IPS-18c (cell line): ENCODE measurements at regions not wholly inside any gene's neighbourhood (a gene's known extent, or its start where the extent isn't known, plus 50 kb on each side); places are given as distances from the start of the nearest gene placed in this dataset.
"Not testable (repeated sequence)": the region's sequence is repeated elsewhere in the genome, so short reads cannot be mapped to it uniquely, and the experiment has no call there.

ENCODE experiments used
- H3K4me3 ChIP-seq: 2 replicates; pipeline ENCODE4 v1.7.0; 2013; ENCODE audit warnings: low read depth, mild to moderate bottlenecking, low read length, moderate library complexity; ENCODE audit not compliant: insufficient read depth
- H3K9me3 ChIP-seq: one replicate; pipeline ENCODE4 v1.6.1; 2013; ENCODE audit warnings: mild to moderate bottlenecking, low read length, moderate library complexity; ENCODE audit not compliant: control insufficient read depth, insufficient read depth

GRCh38 chr9:38170763-38171537 lies 101.9 kb upstream of the SHB start:
- not testable (repeated sequence) for H3K4me3 ChIP-seq, H3K9me3 ChIP-seq

- not testable (repeated sequence) for H3K9me3 ChIP-seq, H3K4me3 ChIP-seq
These were observed 101.1 kb upstream of the SHB start for GRCh38 chr9:38170155-38170554.

- Histone ChIP-seq H3K4me3 (no peak overlapping the region), H3K9me3 (peaks cover 2% of the 10 kb centered on the region)
These were observed 97.5 kb upstream of the SHB start for GRCh38 chr9:38166501-38166900.

- H3K4me3 ChIP-seq = no peak overlapping the region
- no peaks in the 10 kb centered on the region for H3K9me3 ChIP-seq
These were observed 95.7 kb upstream of the SHB start for GRCh38 chr9:38164659-38165221.

- H3K4me3 ChIP-seq = no peak overlapping the region
- H3K9me3 ChIP-seq = no peaks in the 10 kb centered on the region
These were observed 94.5 kb upstream of the SHB start for GRCh38 chr9:38163518-38163917.

- H3K4me3 ChIP-seq = no peak overlapping the region
- H3K9me3 ChIP-seq = no peaks in the 10 kb centered on the region
These were observed 93.5 kb upstream of the SHB start for GRCh38 chr9:38162332-38163211.

- Histone ChIP-seq H3K4me3 (no peak overlapping the region), H3K9me3 (no peaks in the 10 kb centered on the region)
These were observed 91.7 kb upstream of the SHB start for GRCh38 chr9:38160613-38161215.

GRCh38 chr9:38159599-38159998 lies 90.6 kb upstream of the SHB start:
- Histone ChIP-seq H3K4me3 (no peak overlapping the region), H3K9me3 (no peaks in the 10 kb centered on the region)

GRCh38 chr9:38158628-38159027 lies 89.6 kb upstream of the SHB start:
- H3K9me3 ChIP-seq = no peaks in the 10 kb centered on the region
- H3K4me3 ChIP-seq = no peak overlapping the region

GRCh38 chr9:38157711-38158110 lies 88.7 kb upstream of the SHB start:
- no peak overlapping the region for H3K4me3 ChIP-seq

GRCh38 chr9:38154501-38155421 lies 85.7 kb upstream of the SHB start:
- Histone ChIP-seq H3K4me3 (no peak overlapping the region), H3K9me3 (no peaks in the 10 kb centered on the region)

More at GRCh38 chr9:38157711-38158110, 88.7 kb upstream of the SHB start:
- no peaks in the 10 kb centered on the region for H3K9me3 ChIP-seq

- Histone ChIP-seq H3K9me3 (no peaks in the 10 kb centered on the region), H3K4me3 (no peak overlapping the region)
These were observed 84.9 kb upstream of the SHB start for GRCh38 chr9:38153910-38154291.

- Histone ChIP-seq H3K9me3 (no peaks in the 10 kb centered on the region), H3K4me3 (no peak overlapping the region)
These were observed 84.3 kb upstream of the SHB start for GRCh38 chr9:38153152-38153909.

- no peaks in the 10 kb centered on the region for H3K9me3 ChIP-seq
- H3K4me3 ChIP-seq = no peak overlapping the region
These were observed 80.6 kb upstream of the SHB start for GRCh38 chr9:38149647-38150046.

- Histone ChIP-seq H3K4me3 (no peak overlapping the region), H3K9me3 (no peaks in the 10 kb centered on the region)
These were observed 77.8 kb upstream of the SHB start for GRCh38 chr9:38146844-38147243.

GRCh38 chr9:38145526-38146053 lies 76.6 kb upstream of the SHB start:
- Histone ChIP-seq H3K4me3 (no peak overlapping the region), H3K9me3 (no peaks in the 10 kb centered on the region)
